Panc1 (cell line): ENCODE measurements at regions not wholly inside any gene's neighbourhood (a gene's known extent, or its start where the extent isn't known, plus 50 kb on each side); places are given as distances from the start of the nearest gene placed in this dataset.

ENCODE experiments used
- CTCF ChIP-seq: fragments of 450-650 bp; IDR thresholded peaks from 2 replicates; pipeline ENCODE4 v1.5.1; 2017; ENCODE audit warnings: mild to moderate bottlenecking
- POLR2AphosphoS5 ChIP-seq: IDR thresholded peaks from 2 replicates; pipeline ENCODE4 v1.6.1; 2012; ENCODE audit warnings: mild to moderate bottlenecking, low read depth, low read length, moderate library complexity

- no peak for TF ChIP-seq CTCF
- no peak for TF ChIP-seq POLR2AphosphoS5
Measured at GRCh38 chr13:91157273-91158016, 190.0 kb upstream of the MIR17HG start.
